ENCODE measurements at regions not wholly inside any gene's neighbourhood (a gene's known extent, or its start where the extent isn't known, plus 50 kb on each side); places are given as distances from the start of the nearest gene placed in this dataset.

DNA sequence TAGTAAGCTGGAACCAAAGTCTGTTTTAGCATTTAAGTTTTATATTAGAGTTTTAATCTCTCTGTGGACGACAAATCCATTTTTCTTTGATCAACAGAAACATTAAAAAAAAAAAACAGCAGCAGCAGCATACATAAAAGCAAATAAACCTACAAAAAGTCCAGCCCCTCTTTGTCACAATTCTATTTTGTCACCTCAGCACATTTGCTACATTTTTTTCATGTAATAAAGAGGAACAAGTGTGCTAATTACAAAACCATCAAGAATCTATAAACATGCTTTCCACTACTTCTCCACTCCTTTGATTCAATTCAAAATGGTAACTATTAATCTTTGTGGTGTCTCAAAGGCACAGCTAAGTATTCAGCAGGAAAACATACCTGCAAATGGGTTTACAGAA is 259.8 kb upstream of the GNAI1 start:
- Histone ChIP-seq H2AFZ (ENCODE audit: control insufficient read depth, low read depth, low read length) (no peak overlapping the region), H3K4me1 (ENCODE audit: control insufficient read depth, insufficient read depth, low read length) (no peaks in the 10 kb centered on the region), H3K9ac (ENCODE audit: control insufficient read depth, insufficient read depth, low read length) (no peak overlapping the region), H3K4me3 (no peak overlapping the region), H3K9me3 (replicated peaks; ENCODE audit: control insufficient read depth, insufficient read depth, low read length) (no peaks in the 10 kb centered on the region), H3K4me2 (ENCODE audit: control insufficient read depth, insufficient read depth) (no peak overlapping the region), H3K27ac (ENCODE audit: control insufficient read depth, insufficient read depth) (no peak overlapping the region), H3K27me3 (replicated peaks in 1 of 2; ENCODE audit: control insufficient read depth in 2 of 2, insufficient read depth in 2 of 2, low read length in 1 of 2) (no peaks in the 10 kb centered on the region), H4K20me1 (ENCODE audit: control insufficient read depth, insufficient read depth) (no peaks in the 10 kb centered on the region), H3K36me3 (ENCODE audit: control insufficient read depth in 2 of 2, insufficient read depth in 2 of 2, low read length in 1 of 2) (no peaks in the 10 kb centered on the region), H3K79me2 (ENCODE audit: control insufficient read depth, insufficient read depth, low read length) (no peaks in the 10 kb centered on the region)
- 0% methylated on average over 1 of the region's 1 CpG for WGBS (ENCODE audit: insufficient coverage, insufficient replicate concordance, low lambda C conversion rate, missing lambda C conversion rate)
- TF ChIP-seq TBL1XR1 (IDR thresholded peaks at IDR 0.05; ENCODE audit: low read depth, low read length) (no peak), JUNB (IDR thresholded peaks at IDR 0.05) (no peak), BCL11A (IDR thresholded peaks at IDR 0.05; ENCODE audit: low read depth, low read length) (no peak)
- RAD21 ChIA-PET (ENCODE audit: unreplicated experiment): no interaction called here
- POLR2A ChIA-PET: no interaction called here
- no TSS peak for BruUV-seq (replicated peaks)
- in situ Hi-C loops (cut with MboI) (no loop called here), intact Hi-C loops (cut with micrococcal nuclease; ENCODE audit: unreplicated experiment) (no loop called here)
- SMC1A ChIA-PET (ENCODE audit: uncharacterized antibody, unreplicated experiment): no interaction called here
- CTCF ChIA-PET: no interaction called here
- DNase-seq (ENCODE audit: low read depth, low spot score): no peak
- ATAC-seq: no peak
- no peak for FAIRE-seq

DNA sequence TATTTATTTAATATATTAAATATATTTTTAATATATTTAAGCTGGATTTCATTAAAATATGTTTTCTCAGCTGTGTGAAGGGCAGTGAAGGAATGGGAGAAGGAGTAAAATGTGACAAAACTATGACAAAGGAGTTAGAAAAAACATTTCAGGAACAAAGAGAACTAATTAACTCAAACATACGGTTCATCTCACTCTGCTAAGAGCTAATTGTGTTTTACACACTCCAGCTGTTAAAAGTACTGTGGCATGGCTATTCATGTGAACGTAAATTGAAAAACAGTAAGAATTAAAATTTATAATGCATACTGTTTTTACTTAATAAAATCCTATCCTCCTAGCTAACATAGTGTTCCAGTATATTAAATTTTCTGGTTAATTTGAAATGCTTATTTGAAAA is 262.5 kb upstream of the GNAI1 start:
- no peaks in the 10 kb centered on the region for H3K36me3 ChIP-seq (ENCODE audit: control insufficient read depth in 2 of 2, insufficient read depth in 2 of 2, low read length in 1 of 2)
- no TSS peak for BruUV-seq (replicated peaks)
- FAIRE-seq: no peak
- 16% methylated on average over 2 of the region's 2 CpGs for WGBS (ENCODE audit: insufficient coverage, insufficient replicate concordance, low lambda C conversion rate, missing lambda C conversion rate)
- H3K27me3 ChIP-seq (replicated peaks in 1 of 2; ENCODE audit: control insufficient read depth in 2 of 2, insufficient read depth in 2 of 2, low read length in 1 of 2): no peaks in the 10 kb centered on the region
- DNase-seq (ENCODE audit: low read depth, low spot score): no peak
- no peaks in the 10 kb centered on the region for H4K20me1 ChIP-seq (ENCODE audit: control insufficient read depth, insufficient read depth)
- intact Hi-C loops (cut with micrococcal nuclease; ENCODE audit: unreplicated experiment) (no loop called here), in situ Hi-C loops (cut with MboI) (no loop called here)
- no peak overlapping the region for H2AFZ ChIP-seq (ENCODE audit: control insufficient read depth, low read depth, low read length)
- no peak overlapping the region for H3K4me2 ChIP-seq (ENCODE audit: control insufficient read depth, insufficient read depth)
- H3K27ac ChIP-seq (ENCODE audit: control insufficient read depth, insufficient read depth): no peak overlapping the region
- H3K4me3 ChIP-seq: no peak overlapping the region
- no peaks in the 10 kb centered on the region for H3K4me1 ChIP-seq (ENCODE audit: control insufficient read depth, insufficient read depth, low read length)
- H3K9ac ChIP-seq (ENCODE audit: control insufficient read depth, insufficient read depth, low read length): no peak overlapping the region
- CTCF ChIA-PET: no interaction called here
- ATAC-seq: no peak
- POLR2A ChIA-PET: no interaction called here
- H3K79me2 ChIP-seq (ENCODE audit: control insufficient read depth, insufficient read depth, low read length): no peaks in the 10 kb centered on the region
- no peaks in the 10 kb centered on the region for H3K9me3 ChIP-seq (replicated peaks; ENCODE audit: control insufficient read depth, insufficient read depth, low read length)
- RAD21 ChIA-PET (ENCODE audit: unreplicated experiment): no interaction called here
- SMC1A ChIA-PET (ENCODE audit: uncharacterized antibody, unreplicated experiment): no interaction called here
- TF ChIP-seq, protein P1, sequence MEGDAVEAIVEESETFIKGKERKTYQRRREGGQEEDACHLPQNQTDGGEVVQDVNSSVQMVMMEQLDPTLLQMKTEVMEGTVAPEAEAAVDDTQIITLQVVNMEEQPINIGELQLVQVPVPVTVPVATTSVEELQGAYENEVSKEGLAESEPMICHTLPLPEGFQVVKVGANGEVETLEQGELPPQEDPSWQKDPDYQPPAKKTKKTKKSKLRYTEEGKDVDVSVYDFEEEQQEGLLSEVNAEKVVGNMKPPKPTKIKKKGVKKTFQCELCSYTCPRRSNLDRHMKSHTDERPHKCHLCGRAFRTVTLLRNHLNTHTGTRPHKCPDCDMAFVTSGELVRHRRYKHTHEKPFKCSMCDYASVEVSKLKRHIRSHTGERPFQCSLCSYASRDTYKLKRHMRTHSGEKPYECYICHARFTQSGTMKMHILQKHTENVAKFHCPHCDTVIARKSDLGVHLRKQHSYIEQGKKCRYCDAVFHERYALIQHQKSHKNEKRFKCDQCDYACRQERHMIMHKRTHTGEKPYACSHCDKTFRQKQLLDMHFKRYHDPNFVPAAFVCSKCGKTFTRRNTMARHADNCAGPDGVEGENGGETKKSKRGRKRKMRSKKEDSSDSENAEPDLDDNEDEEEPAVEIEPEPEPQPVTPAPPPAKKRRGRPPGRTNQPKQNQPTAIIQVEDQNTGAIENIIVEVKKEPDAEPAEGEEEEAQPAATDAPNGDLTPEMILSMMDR (IDR thresholded peaks at IDR 0.05 in 2 of 3, conservative IDR thresholded peaks at IDR 0.05 in 1 of 3; ENCODE audit: control insufficient read depth in 2 of 3, extremely low read depth in 1 of 3, insufficient read depth in 1 of 3, low read depth in 3 of 3, low read length in 3 of 3): no peak
- TF ChIP-seq, protein P2, sequence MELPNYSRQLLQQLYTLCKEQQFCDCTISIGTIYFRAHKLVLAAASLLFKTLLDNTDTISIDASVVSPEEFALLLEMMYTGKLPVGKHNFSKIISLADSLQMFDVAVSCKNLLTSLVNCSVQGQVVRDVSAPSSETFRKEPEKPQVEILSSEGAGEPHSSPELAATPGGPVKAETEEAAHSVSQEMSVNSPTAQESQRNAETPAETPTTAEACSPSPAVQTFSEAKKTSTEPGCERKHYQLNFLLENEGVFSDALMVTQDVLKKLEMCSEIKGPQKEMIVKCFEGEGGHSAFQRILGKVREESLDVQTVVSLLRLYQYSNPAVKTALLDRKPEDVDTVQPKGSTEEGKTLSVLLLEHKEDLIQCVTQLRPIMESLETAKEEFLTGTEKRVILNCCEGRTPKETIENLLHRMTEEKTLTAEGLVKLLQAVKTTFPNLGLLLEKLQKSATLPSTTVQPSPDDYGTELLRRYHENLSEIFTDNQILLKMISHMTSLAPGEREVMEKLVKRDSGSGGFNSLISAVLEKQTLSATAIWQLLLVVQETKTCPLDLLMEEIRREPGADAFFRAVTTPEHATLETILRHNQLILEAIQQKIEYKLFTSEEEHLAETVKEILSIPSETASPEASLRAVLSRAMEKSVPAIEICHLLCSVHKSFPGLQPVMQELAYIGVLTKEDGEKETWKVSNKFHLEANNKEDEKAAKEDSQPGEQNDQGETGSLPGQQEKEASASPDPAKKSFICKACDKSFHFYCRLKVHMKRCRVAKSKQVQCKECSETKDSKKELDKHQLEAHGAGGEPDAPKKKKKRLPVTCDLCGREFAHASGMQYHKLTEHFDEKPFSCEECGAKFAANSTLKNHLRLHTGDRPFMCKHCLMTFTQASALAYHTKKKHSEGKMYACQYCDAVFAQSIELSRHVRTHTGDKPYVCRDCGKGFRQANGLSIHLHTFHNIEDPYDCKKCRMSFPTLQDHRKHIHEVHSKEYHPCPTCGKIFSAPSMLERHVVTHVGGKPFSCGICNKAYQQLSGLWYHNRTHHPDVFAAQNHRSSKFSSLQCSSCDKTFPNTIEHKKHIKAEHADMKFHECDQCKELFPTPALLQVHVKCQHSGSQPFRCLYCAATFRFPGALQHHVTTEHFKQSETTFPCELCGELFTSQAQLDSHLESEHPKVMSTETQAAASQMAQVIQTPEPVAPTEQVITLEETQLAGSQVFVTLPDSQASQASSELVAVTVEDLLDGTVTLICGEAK (IDR thresholded peaks at IDR 0.05; ENCODE audit: borderline replicate concordance): no peak
- TF ChIP-seq SIN3A (IDR thresholded peaks at IDR 0.05; ENCODE audit: low read depth, low read length) (no peak), MTA3 (IDR thresholded peaks at IDR 0.05; ENCODE audit: borderline replicate concordance, low read length) (no peak), JUNB (IDR thresholded peaks at IDR 0.05) (no peak)
- TF ChIP-seq, protein P3, sequence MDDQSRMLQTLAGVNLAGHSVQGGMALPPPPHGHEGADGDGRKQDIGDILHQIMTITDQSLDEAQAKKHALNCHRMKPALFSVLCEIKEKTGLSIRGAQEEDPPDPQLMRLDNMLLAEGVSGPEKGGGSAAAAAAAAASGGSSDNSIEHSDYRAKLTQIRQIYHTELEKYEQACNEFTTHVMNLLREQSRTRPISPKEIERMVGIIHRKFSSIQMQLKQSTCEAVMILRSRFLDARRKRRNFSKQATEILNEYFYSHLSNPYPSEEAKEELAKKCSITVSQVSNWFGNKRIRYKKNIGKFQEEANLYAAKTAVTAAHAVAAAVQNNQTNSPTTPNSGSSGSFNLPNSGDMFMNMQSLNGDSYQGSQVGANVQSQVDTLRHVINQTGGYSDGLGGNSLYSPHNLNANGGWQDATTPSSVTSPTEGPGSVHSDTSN (IDR thresholded peaks at IDR 0.05; ENCODE audit: insufficient replicate concordance, low read depth, low read length): no peak
